ENCODE measurements at regions not wholly inside any gene's neighbourhood (a gene's known extent, or its start where the extent isn't known, plus 50 kb on each side); places are given as distances from the start of the nearest gene placed in this dataset.
"Not testable (repeated sequence)": the region's sequence is repeated elsewhere in the genome, so short reads cannot be mapped to it uniquely, and the experiment has no call there.

DNA sequence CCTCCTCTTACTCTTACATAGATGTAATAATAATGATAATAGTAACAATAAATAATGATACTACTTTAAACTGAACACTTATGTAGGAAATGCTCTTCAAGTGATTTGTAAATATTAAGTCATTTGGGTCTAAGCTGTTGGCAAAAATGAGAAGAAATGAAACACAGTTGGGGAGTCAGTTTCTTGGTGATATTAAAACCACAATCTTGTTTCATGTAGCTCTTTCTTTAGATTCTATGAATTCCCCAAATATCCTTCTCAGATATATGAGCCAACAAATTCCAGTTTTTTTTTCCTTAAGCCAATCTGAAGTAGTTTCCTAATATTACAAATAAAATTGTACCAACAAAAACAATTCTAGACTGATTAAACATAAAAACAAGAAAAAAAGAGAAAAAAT is 1115.6 kb upstream of the CNTN5 start:
- H3K27ac Mint-ChIP-seq (ENCODE audit: unreplicated experiment) = no peak overlapping the region
- no peaks in the 10 kb centered on the region for H3K36me3 Mint-ChIP-seq (ENCODE audit: low read depth, unreplicated experiment)
- no peak for TF ChIP-seq CTCF (IDR thresholded peaks at IDR 0.05; ENCODE audit: unreplicated experiment)
- DNase-seq (ENCODE audit: low spot score) = no peak
- no peaks in the 10 kb centered on the region for H3K27me3 Mint-ChIP-seq (ENCODE audit: unreplicated experiment)
- no peak overlapping the region for H3K4me3 Mint-ChIP-seq (ENCODE audit: unreplicated experiment)
- H3K9me3 Mint-ChIP-seq (ENCODE audit: unreplicated experiment) = no peaks in the 10 kb centered on the region
- no peaks in the 10 kb centered on the region for H3K4me1 Mint-ChIP-seq (ENCODE audit: unreplicated experiment)

DNA sequence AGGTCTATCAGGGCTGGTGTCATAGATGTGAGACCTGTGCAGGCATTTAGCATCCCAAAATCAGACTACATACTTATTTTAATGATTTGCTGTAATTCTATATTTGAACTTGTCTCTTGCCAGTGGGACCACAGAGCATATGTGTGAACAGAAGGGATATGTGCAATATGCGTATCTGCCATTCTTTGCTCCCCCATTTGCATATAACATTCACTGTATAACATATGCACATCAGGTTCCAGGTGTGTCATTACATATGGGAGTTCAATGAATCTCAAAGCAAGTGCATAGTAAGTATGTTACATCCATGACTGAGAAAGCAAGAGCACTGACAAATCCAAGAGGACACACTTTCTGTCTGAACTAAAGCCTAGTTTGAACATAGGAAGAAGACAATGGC is 1115.1 kb upstream of the CNTN5 start:
- no peak for TF ChIP-seq CTCF (IDR thresholded peaks at IDR 0.05; ENCODE audit: unreplicated experiment)
- Mint-ChIP-seq H3K27ac (ENCODE audit: unreplicated experiment) (no peak overlapping the region), H3K36me3 (ENCODE audit: low read depth, unreplicated experiment) (no peaks in the 10 kb centered on the region), H3K4me1 (ENCODE audit: unreplicated experiment) (no peaks in the 10 kb centered on the region), H3K27me3 (ENCODE audit: unreplicated experiment) (no peaks in the 10 kb centered on the region), H3K9me3 (ENCODE audit: unreplicated experiment) (no peaks in the 10 kb centered on the region), H3K4me3 (ENCODE audit: unreplicated experiment) (no peak overlapping the region)
- no peak for DNase-seq (ENCODE audit: low spot score)

- Mint-ChIP-seq H3K4me3 (ENCODE audit: unreplicated experiment) (no peak overlapping the region), H3K9me3 (ENCODE audit: unreplicated experiment) (no peaks in the 10 kb centered on the region), H3K4me1 (ENCODE audit: unreplicated experiment) (no peaks in the 10 kb centered on the region), H3K36me3 (ENCODE audit: low read depth, unreplicated experiment) (no peaks in the 10 kb centered on the region), H3K27me3 (ENCODE audit: unreplicated experiment) (no peaks in the 10 kb centered on the region), H3K27ac (ENCODE audit: unreplicated experiment) (no peak overlapping the region)
- TF ChIP-seq CTCF (IDR thresholded peaks at IDR 0.05; ENCODE audit: unreplicated experiment) = no peak
- DNase-seq (ENCODE audit: low spot score) = no peak
Measured at GRCh38 chr11:97908354-97908753, 1112.4 kb upstream of the CNTN5 start.

DNA sequence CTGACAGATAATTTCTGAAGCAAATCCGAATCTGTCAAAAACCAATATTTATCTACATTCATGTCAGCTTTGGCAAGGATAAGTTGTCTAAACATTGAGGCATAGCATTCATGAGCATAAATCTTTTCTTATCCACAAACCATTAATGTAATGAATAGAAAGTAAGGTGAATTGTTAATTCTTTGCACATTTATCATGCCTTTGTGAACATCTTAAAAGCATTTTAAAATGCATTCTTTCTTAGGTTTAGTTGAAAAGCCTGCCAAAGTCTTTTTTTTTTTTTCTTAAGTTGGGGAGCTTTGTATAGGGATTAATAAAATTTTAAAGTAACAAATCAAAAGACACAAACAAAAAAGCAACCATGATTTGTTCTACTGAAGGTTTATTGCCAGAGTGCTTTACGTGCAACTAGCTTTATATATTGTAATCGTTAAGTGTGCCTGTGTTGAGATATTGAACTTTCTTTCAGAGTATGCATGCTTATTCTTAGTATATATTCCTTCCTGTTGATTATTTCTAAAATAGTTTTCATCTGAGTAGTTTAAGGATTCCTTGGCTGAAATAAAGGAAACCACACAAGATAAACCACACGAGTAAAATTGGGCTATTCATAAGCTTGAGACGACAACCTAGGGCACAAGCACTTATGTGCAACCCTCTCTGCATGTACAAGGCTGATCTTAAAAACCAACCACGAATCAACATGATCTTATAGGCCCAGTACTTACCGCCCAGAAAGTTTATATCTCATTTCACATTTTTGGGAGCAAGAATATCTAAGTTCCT is 1110.9 kb upstream of the CNTN5 start:
- no peak for TF ChIP-seq CTCF (IDR thresholded peaks at IDR 0.05; ENCODE audit: unreplicated experiment)
- no peak overlapping the region for H3K27ac Mint-ChIP-seq (ENCODE audit: unreplicated experiment)
- H3K4me3 Mint-ChIP-seq (ENCODE audit: unreplicated experiment) = no peak overlapping the region
- no peaks in the 10 kb centered on the region for H3K9me3 Mint-ChIP-seq (ENCODE audit: unreplicated experiment)
- no peak for DNase-seq (ENCODE audit: low spot score)
- H3K36me3 Mint-ChIP-seq (ENCODE audit: low read depth, unreplicated experiment) = no peaks in the 10 kb centered on the region
- no peaks in the 10 kb centered on the region for H3K27me3 Mint-ChIP-seq (ENCODE audit: unreplicated experiment)
- H3K4me1 Mint-ChIP-seq (ENCODE audit: unreplicated experiment) = no peaks in the 10 kb centered on the region

GRCh38 chr11:97912629-97913028 is 1108.1 kb upstream of the CNTN5 start:
- no peak overlapping the region for H3K27ac Mint-ChIP-seq (ENCODE audit: unreplicated experiment)
- no peak overlapping the region for H3K4me3 Mint-ChIP-seq (ENCODE audit: unreplicated experiment)
- H3K4me1 Mint-ChIP-seq (ENCODE audit: unreplicated experiment) = no peaks in the 10 kb centered on the region
- H3K36me3 Mint-ChIP-seq (ENCODE audit: low read depth, unreplicated experiment) = no peaks in the 10 kb centered on the region
- DNase-seq (ENCODE audit: low spot score) = no peak
- no peak for TF ChIP-seq CTCF (IDR thresholded peaks at IDR 0.05; ENCODE audit: unreplicated experiment)
- H3K9me3 Mint-ChIP-seq (ENCODE audit: unreplicated experiment) = no peaks in the 10 kb centered on the region
- no peaks in the 10 kb centered on the region for H3K27me3 Mint-ChIP-seq (ENCODE audit: unreplicated experiment)

- not testable (repeated sequence) for H3K27me3 Mint-ChIP-seq (ENCODE audit: unreplicated experiment); H3K9me3 Mint-ChIP-seq (ENCODE audit: unreplicated experiment)
Measured at GRCh38 chr11:97922933-97923332, 1097.8 kb upstream of the CNTN5 start.

More at GRCh38 chr11:97922933-97923332, 1097.8 kb upstream of the CNTN5 start:
- not testable (repeated sequence) for H3K4me1 Mint-ChIP-seq (ENCODE audit: unreplicated experiment); H3K27ac Mint-ChIP-seq (ENCODE audit: unreplicated experiment); H3K36me3 Mint-ChIP-seq (ENCODE audit: low read depth, unreplicated experiment); DNase-seq (ENCODE audit: low spot score); H3K4me3 Mint-ChIP-seq (ENCODE audit: unreplicated experiment)
